CD14-positive monocyte (primary cell): ENCODE measurements at regions not wholly inside any gene's neighbourhood (a gene's known extent, or its start where the extent isn't known, plus 50 kb on each side); places are given as distances from the start of the nearest gene placed in this dataset.

ENCODE experiments used
- DNase-seq, 3 donors: peaks; one replicate each; pipeline ENCODE4 v3.0.0-alpha.2; 2011 to 2022
- H2AFZ ChIP-seq: 2 replicates; pipeline ENCODE4 v1.6.0; 2012; ENCODE audit warnings: mild to moderate bottlenecking, low read depth, low read length, inconsistent platforms; ENCODE audit not compliant: insufficient read depth, poor library complexity, severe bottlenecking
- H3K27ac ChIP-seq, 2 donors: 1 replicate in 1 of 2; 2 replicates in 1 of 2; pipeline ENCODE4 v1.5.1; 2012 to 2013; ENCODE audit warnings: low read length in 2 of 2, control low read depth in 1 of 2, inconsistent platforms in 1 of 2, low read depth in 1 of 2, mild to moderate bottlenecking in 1 of 2
- H3K27me3 ChIP-seq, 2 donors: one replicate each; pipeline versions ENCODE4 v1.6.0 to v1.6.1; 2011 to 2013; ENCODE audit warnings: low read length in 2 of 2; ENCODE audit not compliant: control insufficient read depth in 2 of 2, insufficient read depth in 2 of 2
- H3K36me3 ChIP-seq, 2 donors: replicated peaks in 1 of 2; 1 replicate in 1 of 2; 2 replicates in 1 of 2; pipeline versions ENCODE4 v1.5.1 to v1.6.1; 2012 to 2013; ENCODE audit warnings: low read length in 2 of 2, control low read depth in 1 of 2, inconsistent platforms in 1 of 2, mild to moderate bottlenecking in 1 of 2; ENCODE audit not compliant: insufficient read depth in 2 of 2, control insufficient read depth in 1 of 2
- H3K4me1 ChIP-seq, 2 donors: 1 replicate in 1 of 2; 2 replicates in 1 of 2; pipeline versions ENCODE4 v1.5.1 to v1.6.1; 2012 to 2013; ENCODE audit warnings: low read length in 2 of 2, control low read depth in 1 of 2, inconsistent platforms in 1 of 2, mild to moderate bottlenecking in 1 of 2, moderate library complexity in 1 of 2; ENCODE audit not compliant: insufficient read depth in 2 of 2, control insufficient read depth in 1 of 2
- H3K4me2 ChIP-seq: replicated peaks from 2 replicates; pipeline ENCODE3; 2012; ENCODE audit warnings: low read length, moderate library complexity, mild to moderate bottlenecking; ENCODE audit not compliant: poor library complexity, severe bottlenecking; ENCODE audit errors: extremely low read depth
- H3K4me3 ChIP-seq, 3 experiments: fragments of 200-600 bp in 1 of 3; sonication (generic) in 1 of 3; replicated peaks in 1 of 3; 1 replicate in 2 of 3; 2 replicates in 1 of 3; pipeline ENCODE4 v1.5.1; 2011 to 2013; ENCODE audit warnings: low read length in 3 of 3, mild to moderate bottlenecking in 3 of 3, control low read depth in 2 of 3, low read depth in 2 of 3, inconsistent platforms in 1 of 3, moderate library complexity in 1 of 3
- H3K79me2 ChIP-seq: 2 replicates; pipeline ENCODE4 v1.6.0; 2012; ENCODE audit warnings: mild to moderate bottlenecking, control low read depth, inconsistent platforms, low read length, moderate library complexity; ENCODE audit not compliant: insufficient read depth
- H3K9ac ChIP-seq: 2 replicates; pipeline ENCODE4 v1.6.0; 2017; ENCODE audit warnings: low read length, mild to moderate bottlenecking; ENCODE audit not compliant: insufficient read depth, poor library complexity, severe bottlenecking
- H3K9me3 ChIP-seq, 2 donors: replicated peaks in 1 of 2; 1 replicate in 1 of 2; 2 replicates in 1 of 2; pipeline versions ENCODE4 v1.5.1 to v1.6.1; 2012 to 2013; ENCODE audit warnings: low read length in 2 of 2, control low read depth in 1 of 2; ENCODE audit not compliant: control insufficient read depth in 1 of 2, insufficient read depth in 1 of 2
- H4K20me1 ChIP-seq: 2 replicates; pipeline ENCODE4 v1.6.0; 2012; ENCODE audit warnings: mild to moderate bottlenecking, low read length, control low read depth, moderate library complexity; ENCODE audit not compliant: insufficient read depth
- H3K27ac Mint-ChIP-seq, 7 donors: one replicate each; pipeline ENCODE4 v1.8.0; 2020; ENCODE audit warnings: mild to moderate bottlenecking in 7 of 7, mixed read lengths in 7 of 7, moderate library complexity in 6 of 7, inconsistent platforms in 2 of 7
- H3K27me3 Mint-ChIP-seq, 3 donors: one replicate each; pipeline ENCODE4 v1.8.0; 2021 to 2022; ENCODE audit warnings: low read depth in 3 of 3, mild to moderate bottlenecking in 3 of 3, mixed read lengths in 3 of 3, moderate library complexity in 3 of 3, inconsistent platforms in 1 of 3
- H3K36me3 Mint-ChIP-seq, 2 donors: one replicate each; pipeline ENCODE4 v1.8.0; 2020; ENCODE audit warnings: mixed read lengths in 2 of 2, inconsistent platforms in 1 of 2, mild to moderate bottlenecking in 1 of 2
- H3K4me1 Mint-ChIP-seq: one replicate; pipeline ENCODE4 v1.8.0; 2020; ENCODE audit warnings: mild to moderate bottlenecking, mixed read lengths
- H3K4me3 Mint-ChIP-seq, 2 donors: one replicate each; pipeline ENCODE4 v1.8.0; 2020; ENCODE audit warnings: mild to moderate bottlenecking in 2 of 2, mixed read lengths in 2 of 2, moderate library complexity in 1 of 2
- H3K9me3 Mint-ChIP-seq, 7 donors: one replicate each; pipeline ENCODE4 v1.8.0; 2020 to 2022; ENCODE audit warnings: mixed read lengths in 7 of 7, mild to moderate bottlenecking in 6 of 7, moderate library complexity in 6 of 7, inconsistent platforms in 2 of 7
- WGBS: methylation state at CpG from one replicate; pipeline ENCODE4 v1.1.5; 2013; ENCODE audit warnings: missing lambda C conversion rate; ENCODE audit not compliant: insufficient coverage; 5-methylcytosine and 5-hydroxymethylcytosine counted together
- intact Hi-C, 2 donors: fragments of 100-400 bp; cut with micrococcal nuclease; formaldehyde crosslinking; loops; one replicate each; pipeline versions ENCODE4 v1.15.0 to v1.15.1; 2023
- TF ChIP-seq, protein P1 (sequence below): fragments of 200-600 bp; IDR thresholded peaks from one replicate; pipeline ENCODE4 v1.8.0; 2022; ENCODE audit warnings: antibody characterized with exemption, mild to moderate bottlenecking

DNA sequence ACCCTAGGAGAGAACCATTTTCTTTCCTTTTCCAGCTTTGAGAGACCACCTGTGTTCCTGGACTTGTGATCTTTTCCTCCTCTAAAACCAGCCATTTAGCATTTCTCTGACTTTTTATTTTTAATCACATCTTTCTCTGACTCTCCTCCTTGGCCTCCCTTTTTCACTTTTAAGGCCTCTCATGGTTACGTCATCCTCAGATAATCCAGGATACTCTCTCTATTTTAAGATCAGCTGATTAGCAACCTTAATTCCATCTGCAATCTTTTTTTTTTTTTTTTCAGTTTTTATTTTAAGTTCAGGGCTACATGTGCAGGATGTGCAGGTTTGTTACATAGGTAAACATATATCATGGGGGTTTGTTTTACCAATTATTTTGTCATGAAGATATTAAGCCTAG lies 54.0 kb downstream of the RFPL4B start:
- Histone ChIP-seq H2AFZ (no peak overlapping the region), H3K79me2 (no peaks in the 10 kb centered on the region), H3K27ac (no peak overlapping the region), H3K4me1 (no peaks in the 10 kb centered on the region), H3K27me3 (no peaks in the 10 kb centered on the region), H3K36me3 (no peaks in the 10 kb centered on the region), H3K9me3 (peaks cover 6 to 10% of the 10 kb centered on the region in 2 donors), H4K20me1 (no peaks in the 10 kb centered on the region), H3K9ac (no peak overlapping the region), H3K4me3 (no peak overlapping the region), H3K4me2 (no peak overlapping the region)
- H3K27me3 Mint-ChIP-seq: peaks cover 0 to 4% (median 1%) of the 10 kb centered on the region in 3 donors
- H3K36me3 Mint-ChIP-seq: no peaks in the 10 kb centered on the region
- H3K27ac Mint-ChIP-seq: no peak overlapping the region
- WGBS: 80% methylated on average over 1 of the region's 1 CpG
- H3K4me1 Mint-ChIP-seq: peaks cover 3% of the 10 kb centered on the region
- DNase-seq: no peak
- no peak overlapping the region for H3K4me3 Mint-ChIP-seq
- TF ChIP-seq, protein P1, sequence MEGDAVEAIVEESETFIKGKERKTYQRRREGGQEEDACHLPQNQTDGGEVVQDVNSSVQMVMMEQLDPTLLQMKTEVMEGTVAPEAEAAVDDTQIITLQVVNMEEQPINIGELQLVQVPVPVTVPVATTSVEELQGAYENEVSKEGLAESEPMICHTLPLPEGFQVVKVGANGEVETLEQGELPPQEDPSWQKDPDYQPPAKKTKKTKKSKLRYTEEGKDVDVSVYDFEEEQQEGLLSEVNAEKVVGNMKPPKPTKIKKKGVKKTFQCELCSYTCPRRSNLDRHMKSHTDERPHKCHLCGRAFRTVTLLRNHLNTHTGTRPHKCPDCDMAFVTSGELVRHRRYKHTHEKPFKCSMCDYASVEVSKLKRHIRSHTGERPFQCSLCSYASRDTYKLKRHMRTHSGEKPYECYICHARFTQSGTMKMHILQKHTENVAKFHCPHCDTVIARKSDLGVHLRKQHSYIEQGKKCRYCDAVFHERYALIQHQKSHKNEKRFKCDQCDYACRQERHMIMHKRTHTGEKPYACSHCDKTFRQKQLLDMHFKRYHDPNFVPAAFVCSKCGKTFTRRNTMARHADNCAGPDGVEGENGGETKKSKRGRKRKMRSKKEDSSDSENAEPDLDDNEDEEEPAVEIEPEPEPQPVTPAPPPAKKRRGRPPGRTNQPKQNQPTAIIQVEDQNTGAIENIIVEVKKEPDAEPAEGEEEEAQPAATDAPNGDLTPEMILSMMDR: no peak
- intact Hi-C loops: no loop called here
- peaks cover 7 to 14% (median 12%) of the 10 kb centered on the region in 7 donors for H3K9me3 Mint-ChIP-seq

DNA sequence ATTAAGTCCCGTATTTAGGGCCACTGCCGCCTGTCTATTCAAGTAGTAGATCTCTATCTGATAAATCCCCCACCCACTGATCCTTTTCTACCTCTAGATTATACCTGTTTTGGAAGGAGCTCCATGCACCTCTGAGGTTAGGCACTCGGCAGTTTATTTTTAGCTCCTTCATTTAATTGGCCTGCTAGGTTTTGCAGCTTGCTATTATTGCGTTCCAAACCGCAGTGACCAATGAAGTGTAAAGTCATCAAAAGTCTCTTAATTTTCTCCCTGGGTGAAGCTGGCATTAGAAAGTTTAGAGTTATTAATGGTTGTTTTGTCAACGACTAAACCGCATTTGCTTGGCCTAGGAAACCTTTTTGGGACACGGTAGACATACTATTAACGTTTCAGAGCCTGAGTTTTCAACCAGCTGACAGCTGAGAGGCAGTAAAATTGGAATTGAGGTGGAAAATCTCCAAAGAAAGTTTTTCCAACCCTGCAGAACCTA lies 60.0 kb downstream of the RFPL4B start:
- Mint-ChIP-seq H3K4me3 (no peak overlapping the region), H3K9me3 (peaks cover 0 to 1% (median 0%) of the 10 kb centered on the region in 7 donors), H3K36me3 (no peaks in the 10 kb centered on the region), H3K27ac (no peak overlapping the region), H3K4me1 (peaks cover 3% of the 10 kb centered on the region), H3K27me3 (peaks cover 0 to 12% (median 4%) of the 10 kb centered on the region in 3 donors)
- no peaks in the 10 kb centered on the region for H4K20me1 ChIP-seq
- no peaks in the 10 kb centered on the region for H3K9me3 ChIP-seq
- no peaks in the 10 kb centered on the region for H3K4me1 ChIP-seq
- no peak for DNase-seq
- 84% methylated on average over 6 of the region's 9 CpGs for WGBS
- no peak overlapping the region for H3K27ac ChIP-seq
- H2AFZ ChIP-seq: no peak overlapping the region
- H3K9ac ChIP-seq: no peak overlapping the region
- TF ChIP-seq, protein P1: no peak
- no peak overlapping the region for H3K4me2 ChIP-seq
- H3K79me2 ChIP-seq: no peaks in the 10 kb centered on the region
- no peaks in the 10 kb centered on the region for H3K36me3 ChIP-seq
- H3K27me3 ChIP-seq: no peaks in the 10 kb centered on the region
- intact Hi-C loops: no loop called here
- H3K4me3 ChIP-seq: no peak overlapping the region
